MCF 10A (cell line): ENCODE measurements at regions not wholly inside any gene's neighbourhood (a gene's known extent, or its start where the extent isn't known, plus 50 kb on each side); places are given as distances from the start of the nearest gene placed in this dataset.

ENCODE experiments used
- BruUV-seq: library from RNA; stranded (reverse); fragments of 400-500 nt; replicated peaks from 2 replicates; lab custom pipeline; 2021; lab: Mats Ljungman, UMichigan
- CTCF ChIA-PET: fragments of 300-600 bp; sonication (Branson Sonifier 250); formaldehyde crosslinking; extraction: SDS; loops from one replicate; lab custom pipeline; 2021; ENCODE audit warnings: antibody characterized with exemption, inconsistent platforms; lab: Yijun Ruan, JAX
- POLR2A ChIA-PET: fragments of 300-600, 350-650 bp; sonication (Branson Sonifier 250); formaldehyde crosslinking; extraction: SDS; loops from one replicate; lab custom pipeline; 2020; ENCODE audit warnings: antibody characterized with exemption, inconsistent platforms; lab: Yijun Ruan, JAX
- DNase-seq: peaks from one replicate; pipeline ENCODE4 v3.0.0-alpha.2; 2018; ENCODE audit not compliant: unreplicated experiment
- H3K27ac Mint-ChIP-seq: one replicate; pipeline ENCODE4 v1.8.0; 2022; ENCODE audit warnings: mild to moderate bottlenecking, low read depth, mixed read lengths; ENCODE audit not compliant: unreplicated experiment
- H3K27me3 Mint-ChIP-seq: one replicate; pipeline ENCODE4 v1.8.0; 2022; ENCODE audit warnings: mixed read lengths; ENCODE audit not compliant: insufficient read depth, unreplicated experiment
- H3K36me3 Mint-ChIP-seq: one replicate; pipeline ENCODE4 v1.8.0; 2022; ENCODE audit warnings: mild to moderate bottlenecking, moderate library complexity, mixed read lengths; ENCODE audit not compliant: insufficient read depth, unreplicated experiment
- H3K4me1 Mint-ChIP-seq: one replicate; pipeline ENCODE4 v1.8.0; 2022; ENCODE audit warnings: mixed read lengths; ENCODE audit not compliant: insufficient read depth, unreplicated experiment
- H3K4me3 Mint-ChIP-seq: one replicate; pipeline ENCODE4 v1.8.0; 2022; ENCODE audit warnings: mild to moderate bottlenecking, moderate library complexity, mixed read lengths; ENCODE audit not compliant: unreplicated experiment
- H3K9me3 Mint-ChIP-seq: one replicate; pipeline ENCODE4 v1.8.0; 2022; ENCODE audit warnings: mixed read lengths; ENCODE audit not compliant: unreplicated experiment
- intact Hi-C: fragments of 100-400 bp; cut with micrococcal nuclease; formaldehyde crosslinking; loops from 2 replicates; pipeline ENCODE4 v1.14.1; 2022
- TF ChIP-seq, protein P1 (sequence below): fragments of 200-600 bp; IDR thresholded peaks from one replicate; pipeline ENCODE4 v1.8.0; 2022; ENCODE audit warnings: antibody characterized with exemption, mild to moderate bottlenecking; ENCODE audit not compliant: unreplicated experiment

DNA sequence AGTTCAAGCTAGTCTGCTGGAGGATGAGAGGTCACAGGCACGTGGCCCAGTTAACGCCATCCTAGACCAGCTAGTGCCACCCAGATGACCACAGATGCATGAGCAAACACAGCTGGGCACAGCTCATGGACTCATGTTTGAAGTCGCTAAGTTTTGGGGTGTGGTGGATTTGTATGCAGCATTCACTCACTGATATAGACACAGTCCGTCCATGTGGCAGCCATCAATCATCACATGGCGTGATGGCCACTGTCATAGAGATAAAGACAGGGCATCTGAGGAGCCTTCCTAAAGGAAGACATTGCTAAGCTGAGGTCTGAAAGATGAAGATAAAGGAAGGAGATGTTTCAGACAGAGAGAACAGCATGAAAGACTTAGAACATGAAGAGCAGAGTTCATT is 154.4 kb upstream of the JAG1 start:
- Mint-ChIP-seq H3K27me3 (no peaks in the 10 kb centered on the region), H3K9me3 (no peaks in the 10 kb centered on the region), H3K4me3 (no peak overlapping the region), H3K4me1 (no peaks in the 10 kb centered on the region), H3K27ac (no peak overlapping the region), H3K36me3 (no peaks in the 10 kb centered on the region)
- POLR2A ChIA-PET, result interaction anchor here (0.9 to 1.3 kb wide), 2 partner anchors 11 to 26 kb away, joined by 4 read pairs; no protein-coding TSS in a partner anchor
- DNase-seq, result no peak
- TF ChIP-seq, protein P1, sequence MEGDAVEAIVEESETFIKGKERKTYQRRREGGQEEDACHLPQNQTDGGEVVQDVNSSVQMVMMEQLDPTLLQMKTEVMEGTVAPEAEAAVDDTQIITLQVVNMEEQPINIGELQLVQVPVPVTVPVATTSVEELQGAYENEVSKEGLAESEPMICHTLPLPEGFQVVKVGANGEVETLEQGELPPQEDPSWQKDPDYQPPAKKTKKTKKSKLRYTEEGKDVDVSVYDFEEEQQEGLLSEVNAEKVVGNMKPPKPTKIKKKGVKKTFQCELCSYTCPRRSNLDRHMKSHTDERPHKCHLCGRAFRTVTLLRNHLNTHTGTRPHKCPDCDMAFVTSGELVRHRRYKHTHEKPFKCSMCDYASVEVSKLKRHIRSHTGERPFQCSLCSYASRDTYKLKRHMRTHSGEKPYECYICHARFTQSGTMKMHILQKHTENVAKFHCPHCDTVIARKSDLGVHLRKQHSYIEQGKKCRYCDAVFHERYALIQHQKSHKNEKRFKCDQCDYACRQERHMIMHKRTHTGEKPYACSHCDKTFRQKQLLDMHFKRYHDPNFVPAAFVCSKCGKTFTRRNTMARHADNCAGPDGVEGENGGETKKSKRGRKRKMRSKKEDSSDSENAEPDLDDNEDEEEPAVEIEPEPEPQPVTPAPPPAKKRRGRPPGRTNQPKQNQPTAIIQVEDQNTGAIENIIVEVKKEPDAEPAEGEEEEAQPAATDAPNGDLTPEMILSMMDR, result no peak
- no TSS peak for BruUV-seq
- intact Hi-C loops, result no loop called here
- CTCF ChIA-PET, result interaction anchor here (0.6 to 0.7 kb wide), 2 partner anchors 90 to 127 kb away, joined by 3 to 4 read pairs; no protein-coding TSS in a partner anchor

DNA sequence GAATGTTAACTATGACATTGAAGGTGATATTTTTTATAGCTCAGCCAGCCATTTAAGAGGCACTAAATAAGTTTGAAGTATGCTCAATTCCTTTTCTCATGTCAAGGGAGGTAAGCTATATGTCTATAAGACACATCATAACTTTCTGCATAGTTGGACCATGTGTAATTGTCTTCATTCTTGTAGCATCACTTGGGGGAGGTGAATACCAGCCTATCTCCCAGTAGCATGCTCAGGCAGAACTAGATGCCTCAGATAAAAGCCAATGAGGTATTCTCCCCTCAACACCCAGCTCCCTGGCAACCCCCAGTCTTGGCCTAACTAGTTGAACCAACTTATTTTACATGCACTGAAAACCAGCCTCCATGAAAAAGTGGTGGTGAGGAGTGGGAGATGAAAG is 158.3 kb upstream of the JAG1 start:
- H3K27ac Mint-ChIP-seq, result no peak overlapping the region
- no TSS peak for BruUV-seq
- no peaks in the 10 kb centered on the region for H3K36me3 Mint-ChIP-seq
- ChIA-PET CTCF (interaction anchor here (0.5 to 0.7 kb wide), 2 partner anchors 16 to 131 kb away, joined by 5 read pairs; no protein-coding TSS in a partner anchor), POLR2A (interaction anchor here (0.7 kb wide), 1 partner anchor 311 kb away, joined by 3 read pairs; no protein-coding TSS in a partner anchor)
- TF ChIP-seq, protein P1, result no peak
- intact Hi-C loops, result no loop called here
- no peaks in the 10 kb centered on the region for H3K27me3 Mint-ChIP-seq
- H3K4me3 Mint-ChIP-seq, result no peak overlapping the region
- DNase-seq, result no peak
- no peaks in the 10 kb centered on the region for H3K9me3 Mint-ChIP-seq
- H3K4me1 Mint-ChIP-seq, result no peaks in the 10 kb centered on the region

DNA sequence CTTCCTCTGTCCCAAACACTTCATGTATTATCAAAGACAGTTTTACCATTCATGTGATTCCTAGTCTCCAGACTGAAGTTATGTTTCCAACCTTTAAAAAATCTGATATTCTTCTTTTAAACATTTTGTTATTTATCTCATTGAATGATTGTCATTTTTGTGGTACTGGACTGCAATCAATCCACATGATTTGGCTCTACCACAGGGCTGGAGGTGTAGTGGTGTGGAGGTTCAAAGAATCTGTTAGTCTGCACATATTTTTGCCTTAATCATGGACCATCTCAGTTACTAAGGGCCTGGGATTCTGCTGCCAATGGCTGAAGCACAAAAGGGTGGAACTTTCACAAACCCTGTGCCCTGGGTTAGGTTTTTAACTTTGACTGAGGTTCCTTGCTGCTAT is 164.1 kb upstream of the JAG1 start:
- H3K4me1 Mint-ChIP-seq, result no peaks in the 10 kb centered on the region
- no peak overlapping the region for H3K4me3 Mint-ChIP-seq
- no peaks in the 10 kb centered on the region for H3K36me3 Mint-ChIP-seq
- TF ChIP-seq, protein P1, result no peak
- CTCF ChIA-PET, result interaction anchor here (0.5 kb wide), 1 partner anchor 58 kb away, joined by 6 read pairs; no protein-coding TSS in a partner anchor
- intact Hi-C loops, result no loop called here
- no peak overlapping the region for H3K27ac Mint-ChIP-seq
- POLR2A ChIA-PET, result no interaction called here
- BruUV-seq, result no TSS peak
- DNase-seq, result no peak
- peaks cover 9% of the 10 kb centered on the region for H3K9me3 Mint-ChIP-seq
- no peaks in the 10 kb centered on the region for H3K27me3 Mint-ChIP-seq

DNA sequence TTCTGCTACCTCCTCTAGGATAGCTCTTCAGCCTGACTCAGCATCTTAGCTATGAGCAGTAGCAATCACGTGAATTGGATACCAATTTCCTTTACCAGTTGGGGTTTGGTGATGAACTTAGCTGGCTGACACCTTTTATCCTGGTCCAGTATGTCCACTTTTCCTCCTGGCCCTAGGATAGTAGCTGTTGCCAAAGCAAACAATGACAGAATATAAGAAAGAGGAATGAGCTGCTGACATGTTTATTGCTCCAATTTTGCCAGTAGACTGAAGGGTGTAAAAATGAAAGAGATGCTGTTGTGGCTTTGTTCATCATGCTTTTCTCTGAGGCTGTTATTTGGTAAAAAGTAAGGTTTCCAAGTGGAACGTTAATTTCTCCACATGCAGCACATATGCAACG is 168.3 kb upstream of the JAG1 start:
- no peak overlapping the region for H3K4me3 Mint-ChIP-seq
- BruUV-seq, result no TSS peak
- H3K36me3 Mint-ChIP-seq, result no peaks in the 10 kb centered on the region
- POLR2A ChIA-PET, result interaction anchor here (1.0 to 1.5 kb wide), 3 partner anchors 8 to 15 kb away, joined by 3 read pairs; no protein-coding TSS in a partner anchor
- TF ChIP-seq, protein P1, result no peak
- CTCF ChIA-PET, result interaction anchor here (0.6 to 1.2 kb wide), 4 partner anchors 10 to 702 kb away, joined by 3 to 4 read pairs (median 3); no protein-coding TSS in a partner anchor
- peaks cover 9% of the 10 kb centered on the region for H3K9me3 Mint-ChIP-seq
- H3K27me3 Mint-ChIP-seq, result no peaks in the 10 kb centered on the region
- intact Hi-C loops, result no loop called here
- H3K27ac Mint-ChIP-seq, result no peak overlapping the region
- DNase-seq, result no peak
- no peaks in the 10 kb centered on the region for H3K4me1 Mint-ChIP-seq
